H1 (cell line): ENCODE measurements at regions not wholly inside any gene's neighbourhood (a gene's known extent, or its start where the extent isn't known, plus 50 kb on each side); places are given as distances from the start of the nearest gene placed in this dataset.

ENCODE experiments used
- NANOG ChIP-seq: IDR thresholded peaks from 2 replicates; pipeline ENCODE4 v1.6.1; 2011; ENCODE audit warnings: low read length, low read depth, mild to moderate bottlenecking, inconsistent platforms; ENCODE audit not compliant: insufficient read depth, poor library complexity, severe bottlenecking
- SIX5 ChIP-seq: IDR thresholded peaks from 2 replicates; pipeline ENCODE4 v1.6.1; 2011; ENCODE audit warnings: mild to moderate bottlenecking, low read depth, low read length
- TF ChIP-seq, protein P1 (sequence below): fragments of 300-600 bp; sonication (generic); IDR thresholded peaks from 2 replicates; pipeline ENCODE4 v1.7.1; 2012; ENCODE audit warnings: low read length, moderate library complexity, mild to moderate bottlenecking, inconsistent platforms; ENCODE audit not compliant: insufficient replicate concordance

- TF ChIP-seq, protein P1, sequence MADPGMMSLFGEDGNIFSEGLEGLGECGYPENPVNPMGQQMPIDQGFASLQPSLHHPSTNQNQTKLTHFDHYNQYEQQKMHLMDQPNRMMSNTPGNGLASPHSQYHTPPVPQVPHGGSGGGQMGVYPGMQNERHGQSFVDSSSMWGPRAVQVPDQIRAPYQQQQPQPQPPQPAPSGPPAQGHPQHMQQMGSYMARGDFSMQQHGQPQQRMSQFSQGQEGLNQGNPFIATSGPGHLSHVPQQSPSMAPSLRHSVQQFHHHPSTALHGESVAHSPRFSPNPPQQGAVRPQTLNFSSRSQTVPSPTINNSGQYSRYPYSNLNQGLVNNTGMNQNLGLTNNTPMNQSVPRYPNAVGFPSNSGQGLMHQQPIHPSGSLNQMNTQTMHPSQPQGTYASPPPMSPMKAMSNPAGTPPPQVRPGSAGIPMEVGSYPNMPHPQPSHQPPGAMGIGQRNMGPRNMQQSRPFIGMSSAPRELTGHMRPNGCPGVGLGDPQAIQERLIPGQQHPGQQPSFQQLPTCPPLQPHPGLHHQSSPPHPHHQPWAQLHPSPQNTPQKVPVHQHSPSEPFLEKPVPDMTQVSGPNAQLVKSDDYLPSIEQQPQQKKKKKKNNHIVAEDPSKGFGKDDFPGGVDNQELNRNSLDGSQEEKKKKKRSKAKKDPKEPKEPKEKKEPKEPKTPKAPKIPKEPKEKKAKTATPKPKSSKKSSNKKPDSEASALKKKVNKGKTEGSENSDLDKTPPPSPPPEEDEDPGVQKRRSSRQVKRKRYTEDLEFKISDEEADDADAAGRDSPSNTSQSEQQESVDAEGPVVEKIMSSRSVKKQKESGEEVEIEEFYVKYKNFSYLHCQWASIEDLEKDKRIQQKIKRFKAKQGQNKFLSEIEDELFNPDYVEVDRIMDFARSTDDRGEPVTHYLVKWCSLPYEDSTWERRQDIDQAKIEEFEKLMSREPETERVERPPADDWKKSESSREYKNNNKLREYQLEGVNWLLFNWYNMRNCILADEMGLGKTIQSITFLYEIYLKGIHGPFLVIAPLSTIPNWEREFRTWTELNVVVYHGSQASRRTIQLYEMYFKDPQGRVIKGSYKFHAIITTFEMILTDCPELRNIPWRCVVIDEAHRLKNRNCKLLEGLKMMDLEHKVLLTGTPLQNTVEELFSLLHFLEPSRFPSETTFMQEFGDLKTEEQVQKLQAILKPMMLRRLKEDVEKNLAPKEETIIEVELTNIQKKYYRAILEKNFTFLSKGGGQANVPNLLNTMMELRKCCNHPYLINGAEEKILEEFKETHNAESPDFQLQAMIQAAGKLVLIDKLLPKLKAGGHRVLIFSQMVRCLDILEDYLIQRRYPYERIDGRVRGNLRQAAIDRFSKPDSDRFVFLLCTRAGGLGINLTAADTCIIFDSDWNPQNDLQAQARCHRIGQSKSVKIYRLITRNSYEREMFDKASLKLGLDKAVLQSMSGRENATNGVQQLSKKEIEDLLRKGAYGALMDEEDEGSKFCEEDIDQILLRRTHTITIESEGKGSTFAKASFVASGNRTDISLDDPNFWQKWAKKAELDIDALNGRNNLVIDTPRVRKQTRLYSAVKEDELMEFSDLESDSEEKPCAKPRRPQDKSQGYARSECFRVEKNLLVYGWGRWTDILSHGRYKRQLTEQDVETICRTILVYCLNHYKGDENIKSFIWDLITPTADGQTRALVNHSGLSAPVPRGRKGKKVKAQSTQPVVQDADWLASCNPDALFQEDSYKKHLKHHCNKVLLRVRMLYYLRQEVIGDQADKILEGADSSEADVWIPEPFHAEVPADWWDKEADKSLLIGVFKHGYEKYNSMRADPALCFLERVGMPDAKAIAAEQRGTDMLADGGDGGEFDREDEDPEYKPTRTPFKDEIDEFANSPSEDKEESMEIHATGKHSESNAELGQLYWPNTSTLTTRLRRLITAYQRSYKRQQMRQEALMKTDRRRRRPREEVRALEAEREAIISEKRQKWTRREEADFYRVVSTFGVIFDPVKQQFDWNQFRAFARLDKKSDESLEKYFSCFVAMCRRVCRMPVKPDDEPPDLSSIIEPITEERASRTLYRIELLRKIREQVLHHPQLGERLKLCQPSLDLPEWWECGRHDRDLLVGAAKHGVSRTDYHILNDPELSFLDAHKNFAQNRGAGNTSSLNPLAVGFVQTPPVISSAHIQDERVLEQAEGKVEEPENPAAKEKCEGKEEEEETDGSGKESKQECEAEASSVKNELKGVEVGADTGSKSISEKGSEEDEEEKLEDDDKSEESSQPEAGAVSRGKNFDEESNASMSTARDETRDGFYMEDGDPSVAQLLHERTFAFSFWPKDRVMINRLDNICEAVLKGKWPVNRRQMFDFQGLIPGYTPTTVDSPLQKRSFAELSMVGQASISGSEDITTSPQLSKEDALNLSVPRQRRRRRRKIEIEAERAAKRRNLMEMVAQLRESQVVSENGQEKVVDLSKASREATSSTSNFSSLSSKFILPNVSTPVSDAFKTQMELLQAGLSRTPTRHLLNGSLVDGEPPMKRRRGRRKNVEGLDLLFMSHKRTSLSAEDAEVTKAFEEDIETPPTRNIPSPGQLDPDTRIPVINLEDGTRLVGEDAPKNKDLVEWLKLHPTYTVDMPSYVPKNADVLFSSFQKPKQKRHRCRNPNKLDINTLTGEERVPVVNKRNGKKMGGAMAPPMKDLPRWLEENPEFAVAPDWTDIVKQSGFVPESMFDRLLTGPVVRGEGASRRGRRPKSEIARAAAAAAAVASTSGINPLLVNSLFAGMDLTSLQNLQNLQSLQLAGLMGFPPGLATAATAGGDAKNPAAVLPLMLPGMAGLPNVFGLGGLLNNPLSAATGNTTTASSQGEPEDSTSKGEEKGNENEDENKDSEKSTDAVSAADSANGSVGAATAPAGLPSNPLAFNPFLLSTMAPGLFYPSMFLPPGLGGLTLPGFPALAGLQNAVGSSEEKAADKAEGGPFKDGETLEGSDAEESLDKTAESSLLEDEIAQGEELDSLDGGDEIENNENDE: no peak
- TF ChIP-seq NANOG (no peak), SIX5 (no peak)
- TF ChIP-seq, all 59 proteins: peak for 0
Measured at GRCh38 chr9:3676766-3677165, 151.0 kb upstream of the RFX3 start (continued).
